NCI-H2196 (cell line): ENCODE measurements at regions not wholly inside any gene's neighbourhood (a gene's known extent, or its start where the extent isn't known, plus 50 kb on each side); places are given as distances from the start of the nearest gene placed in this dataset.

Source experiments
- DNase-seq: peaks from one replicate; lab custom pipeline; 2025; ENCODE audit not compliant: unreplicated experiment; lab: John Stamatoyannopoulos, UW

- no peak for DNase-seq
Observed at GRCh38 chrX:115487608-115488007, 73.4 kb upstream of the PLS3 start.

- no peak for DNase-seq
Observed at GRCh38 chrX:115490814-115491213, 70.2 kb upstream of the PLS3 start.

GRCh38 chrX:115491766-115492165 lies 69.2 kb upstream of the PLS3 start:
- no peak for DNase-seq

GRCh38 chrX:115493015-115493414 lies 68.0 kb upstream of the PLS3 start:
- DNase-seq: no peak

- no peak for DNase-seq
Observed at GRCh38 chrX:115494161-115494560, 66.8 kb upstream of the PLS3 start.

- no peak for DNase-seq
Observed at GRCh38 chrX:115499112-115499805, 61.7 kb upstream of the PLS3 start.

GRCh38 chrX:115503099-115503498 lies 57.9 kb upstream of the PLS3 start:
- no peak for DNase-seq

- DNase-seq: no peak
Observed at GRCh38 chrX:115504167-115504566, 56.8 kb upstream of the PLS3 start.
